ENCODE measurements at regions not wholly inside any gene's neighbourhood (a gene's known extent, or its start where the extent isn't known, plus 50 kb on each side); places are given as distances from the start of the nearest gene placed in this dataset.
"Not testable (repeated sequence)": the region's sequence is repeated elsewhere in the genome, so short reads cannot be mapped to it uniquely, and the experiment has no call there.

GRCh38 chrX:143935601-143936000, 51.7 kb downstream of the UBE2NL start:
- no peaks in the 10 kb centered on the region for H3K36me3 Mint-ChIP-seq
- ATAC-seq (no peak), DNase-seq (ENCODE audit: low spot score) (no peak)
- no peak overlapping the region for H3K4me3 Mint-ChIP-seq
- H3K27ac Mint-ChIP-seq: no peak overlapping the region
- H3K9me3 Mint-ChIP-seq: no peaks in the 10 kb centered on the region
- no peaks in the 10 kb centered on the region for H3K4me1 Mint-ChIP-seq (ENCODE audit: low read depth in 2 of 2)
- no peaks in the 10 kb centered on the region for H3K27me3 Mint-ChIP-seq

- DNase-seq (ENCODE audit: low spot score): no peak
- H3K9me3 Mint-ChIP-seq: no peaks in the 10 kb centered on the region
Observed at GRCh38 chrX:143940119-143940518, 56.2 kb downstream of the UBE2NL start.

GRCh38 chrX:143945171-143945570, 61.3 kb downstream of the UBE2NL start:
- Mint-ChIP-seq H3K27ac (no peak overlapping the region), H3K27me3 (no peaks in the 10 kb centered on the region), H3K4me3 (no peak overlapping the region), H3K9me3 (peaks cover 7% of the 10 kb centered on the region), H3K4me1 (ENCODE audit: low read depth in 2 of 2) (no peaks in the 10 kb centered on the region), H3K36me3 (peaks cover 4% of the 10 kb centered on the region)
- ATAC-seq (no peak), DNase-seq (ENCODE audit: low spot score) (no peak)

More at GRCh38 chrX:143940119-143940518, 56.2 kb downstream of the UBE2NL start:
- H3K27ac Mint-ChIP-seq: no peak overlapping the region
- H3K4me1 Mint-ChIP-seq (ENCODE audit: low read depth in 2 of 2): no peaks in the 10 kb centered on the region
- no peak overlapping the region for H3K4me3 Mint-ChIP-seq
- no peaks in the 10 kb centered on the region for H3K27me3 Mint-ChIP-seq
- H3K36me3 Mint-ChIP-seq: no peaks in the 10 kb centered on the region
- no peak for ATAC-seq

GRCh38 chrX:143964549-143964948, 80.7 kb downstream of the UBE2NL start:
- Mint-ChIP-seq H3K27ac (no peak overlapping the region), H3K9me3 (peaks cover 9% of the 10 kb centered on the region), H3K4me3 (no peak overlapping the region), H3K27me3 (peaks cover 0 to 3% of the 10 kb centered on the region in 2 donors), H3K4me1 (ENCODE audit: low read depth in 2 of 2) (no peaks in the 10 kb centered on the region), H3K36me3 (peaks cover 5% of the 10 kb centered on the region)
- ATAC-seq: no peak
- DNase-seq (ENCODE audit: low spot score): no peak

GRCh38 chrX:143988356-143988755, 104.5 kb downstream of the UBE2NL start:
- no peak for ATAC-seq
- Mint-ChIP-seq H3K27me3 (no peaks in the 10 kb centered on the region), H3K4me3 (no peak overlapping the region), H3K4me1 (ENCODE audit: low read depth in 2 of 2) (no peaks in the 10 kb centered on the region), H3K27ac (no peak overlapping the region), H3K36me3 (peaks cover 7% of the 10 kb centered on the region), H3K9me3 (peaks cover 5% of the 10 kb centered on the region)
- DNase-seq (ENCODE audit: low spot score): no peak

DNA sequence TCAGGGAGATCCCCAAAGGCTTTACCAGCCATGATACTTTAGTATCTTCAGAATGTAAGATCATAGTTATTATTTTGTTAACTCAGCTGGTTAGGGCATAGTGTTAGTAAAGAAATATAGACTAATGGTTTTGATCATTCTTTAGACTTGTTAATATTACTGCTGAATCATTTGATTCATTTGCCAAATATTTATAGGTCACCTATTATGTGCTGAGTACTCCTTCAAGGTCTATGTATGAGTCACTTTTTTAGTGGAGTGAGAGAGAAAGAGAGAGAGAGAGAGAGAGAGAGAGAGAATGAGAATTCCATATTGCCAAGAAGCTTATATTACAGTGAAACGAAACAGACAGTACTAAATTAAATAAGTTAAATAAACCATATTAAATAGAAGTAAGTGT, 110.3 kb downstream of the UBE2NL start:
- DNase-seq (ENCODE audit: low spot score) (no peak), ATAC-seq (no peak)
- H3K4me3 Mint-ChIP-seq: no peak overlapping the region
- H3K27ac Mint-ChIP-seq: no peak overlapping the region
- H3K4me1 Mint-ChIP-seq (ENCODE audit: low read depth in 2 of 2): no peaks in the 10 kb centered on the region
- H3K36me3 Mint-ChIP-seq: no peaks in the 10 kb centered on the region
- peaks cover 5% of the 10 kb centered on the region for H3K9me3 Mint-ChIP-seq
- no peaks in the 10 kb centered on the region for H3K27me3 Mint-ChIP-seq

GRCh38 chrX:143998261-143998660, 114.4 kb downstream of the UBE2NL start:
- no peak overlapping the region for H3K27ac Mint-ChIP-seq
- H3K27me3 Mint-ChIP-seq: no peaks in the 10 kb centered on the region
- H3K36me3 Mint-ChIP-seq: no peaks in the 10 kb centered on the region
- H3K4me3 Mint-ChIP-seq: no peak overlapping the region
- DNase-seq (ENCODE audit: low spot score) (no peak), ATAC-seq (no peak)
- H3K9me3 Mint-ChIP-seq: peaks cover 9% of the 10 kb centered on the region
- no peaks in the 10 kb centered on the region for H3K4me1 Mint-ChIP-seq (ENCODE audit: low read depth in 2 of 2)

- peaks cover 10% of the 10 kb centered on the region for H3K9me3 Mint-ChIP-seq
- no peak overlapping the region for H3K4me3 Mint-ChIP-seq
- H3K36me3 Mint-ChIP-seq: peaks cover 4% of the 10 kb centered on the region
- no peak for ATAC-seq
- H3K27me3 Mint-ChIP-seq: no peaks in the 10 kb centered on the region
- H3K4me1 Mint-ChIP-seq (ENCODE audit: low read depth in 2 of 2): no peaks in the 10 kb centered on the region
- DNase-seq (ENCODE audit: low spot score): no peak
- no peak overlapping the region for H3K27ac Mint-ChIP-seq
Observed at GRCh38 chrX:144006811-144007210, 122.9 kb downstream of the UBE2NL start.

GRCh38 chrX:144040793-144041192, 156.9 kb downstream of the UBE2NL start:
- Mint-ChIP-seq H3K27me3 (no peaks in the 10 kb centered on the region), H3K4me1 (ENCODE audit: low read depth in 2 of 2) (no peaks in the 10 kb centered on the region), H3K27ac (no peak overlapping the region), H3K36me3 (peaks cover 5% of the 10 kb centered on the region), H3K9me3 (peaks cover 5% of the 10 kb centered on the region), H3K4me3 (no peak overlapping the region)
- DNase-seq (ENCODE audit: low spot score) (no peak), ATAC-seq (no peak)

DNA sequence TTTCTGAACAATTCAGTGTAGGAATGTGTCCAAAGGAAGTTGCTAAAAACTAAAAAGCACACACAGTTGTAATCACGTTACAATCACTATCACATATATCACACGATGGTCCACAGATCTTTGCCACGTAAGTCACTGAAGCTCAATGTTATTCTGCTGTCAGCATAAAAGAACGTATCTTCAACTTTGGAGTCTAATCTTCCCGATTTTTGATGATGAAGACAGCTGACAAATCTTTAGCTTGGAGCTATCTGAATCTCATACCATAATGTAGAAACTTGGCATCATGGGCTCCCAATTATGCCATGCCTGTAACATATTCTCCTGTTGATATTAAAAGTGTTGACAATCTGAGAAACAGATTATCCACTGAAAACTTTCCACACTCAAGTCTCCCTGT, 158.4 kb downstream of the UBE2NL start:
- Mint-ChIP-seq H3K9me3 (peaks cover 12% of the 10 kb centered on the region), H3K27ac (no peak overlapping the region), H3K36me3 (peaks cover 7% of the 10 kb centered on the region), H3K4me3 (no peak overlapping the region), H3K27me3 (no peaks in the 10 kb centered on the region), H3K4me1 (ENCODE audit: low read depth in 2 of 2) (no peaks in the 10 kb centered on the region)
- DNase-seq (ENCODE audit: low spot score): no peak
- ATAC-seq: no peak

DNA sequence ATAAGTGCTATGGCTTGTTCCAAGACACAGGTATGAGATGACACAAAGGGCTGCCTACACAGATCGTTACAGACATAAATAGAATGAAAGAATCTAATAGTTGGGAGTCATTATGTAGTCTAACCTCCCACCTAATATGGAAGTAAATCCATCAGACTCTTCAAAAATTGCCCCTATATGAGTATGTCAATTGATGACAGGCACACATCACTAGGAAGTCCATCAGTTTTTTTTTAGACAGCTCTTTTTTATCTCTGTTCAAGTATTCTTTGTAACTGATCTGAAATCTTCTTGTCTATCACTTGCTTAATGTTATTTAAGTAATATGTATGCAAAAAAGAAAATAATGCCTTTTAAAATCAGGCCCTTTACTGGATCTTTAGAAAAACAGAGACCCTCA, 191.6 kb downstream of the UBE2NL start:
- Mint-ChIP-seq H3K27me3 (no peaks in the 10 kb centered on the region), H3K4me1 (ENCODE audit: low read depth in 2 of 2) (no peaks in the 10 kb centered on the region), H3K36me3 (no peaks in the 10 kb centered on the region), H3K9me3 (no peaks in the 10 kb centered on the region), H3K4me3 (no peak overlapping the region), H3K27ac (no peak overlapping the region)
- DNase-seq (ENCODE audit: low spot score): no peak
- ATAC-seq: no peak

DNA sequence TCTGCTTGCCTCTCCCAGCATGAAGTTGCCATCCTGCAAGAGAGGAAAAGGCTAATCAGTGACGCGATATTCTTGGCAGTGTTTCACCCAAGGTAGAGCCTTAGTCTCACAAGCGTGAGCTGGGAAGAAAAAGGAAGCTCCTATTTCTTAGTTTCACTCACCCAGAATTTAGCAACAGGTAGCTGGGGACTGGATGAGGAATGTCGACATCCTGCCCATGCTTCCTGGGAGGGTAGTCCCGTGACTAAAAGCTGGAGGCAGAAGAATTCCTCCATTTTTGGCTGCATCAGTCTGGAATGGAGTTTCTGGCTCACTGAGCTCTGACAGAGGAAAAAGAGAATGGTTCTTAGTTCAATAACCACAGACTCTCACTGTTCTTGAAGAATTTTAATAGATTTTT, 198.4 kb downstream of the UBE2NL start:
- ATAC-seq, H3K9me3 Mint-ChIP-seq: not testable (repeated sequence)

DNA sequence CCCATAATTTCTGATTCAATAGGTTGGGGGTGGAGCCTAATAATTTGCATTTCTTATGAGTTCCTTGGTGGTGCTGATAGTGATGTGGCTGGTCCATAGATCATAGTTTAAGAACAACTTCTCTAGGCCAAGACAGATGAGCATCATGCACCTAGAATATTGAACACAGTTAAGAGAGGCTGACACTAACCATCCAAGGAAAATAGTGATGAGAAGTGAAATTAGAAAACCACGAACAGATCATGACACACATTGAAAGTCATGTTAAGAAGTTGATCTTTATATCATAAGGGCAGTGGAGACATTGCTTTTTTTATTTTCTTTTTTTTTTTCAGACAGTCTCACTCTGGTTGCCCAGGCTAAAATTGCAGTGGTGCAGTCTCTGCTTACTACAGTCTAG, 205.8 kb downstream of the UBE2NL start:
- ATAC-seq; H3K9me3 Mint-ChIP-seq; H3K27ac Mint-ChIP-seq; DNase-seq (ENCODE audit: low spot score); H3K4me1 Mint-ChIP-seq (ENCODE audit: low read depth in 2 of 2); H3K36me3 Mint-ChIP-seq; H3K4me3 Mint-ChIP-seq; H3K27me3 Mint-ChIP-seq: not testable (repeated sequence)

More for the DNA sequence above, 198.4 kb downstream of the UBE2NL start:
- H3K27me3 Mint-ChIP-seq; H3K4me3 Mint-ChIP-seq; DNase-seq (ENCODE audit: low spot score); H3K4me1 Mint-ChIP-seq (ENCODE audit: low read depth in 2 of 2); H3K36me3 Mint-ChIP-seq; H3K27ac Mint-ChIP-seq: not testable (repeated sequence)

- not testable (repeated sequence) for H3K9me3 Mint-ChIP-seq; H3K27me3 Mint-ChIP-seq; H3K36me3 Mint-ChIP-seq; H3K27ac Mint-ChIP-seq; H3K4me3 Mint-ChIP-seq; DNase-seq (ENCODE audit: low spot score); H3K4me1 Mint-ChIP-seq (ENCODE audit: low read depth in 2 of 2); ATAC-seq
Observed at GRCh38 chrX:144092116-144092515, 208.2 kb downstream of the UBE2NL start.

DNA sequence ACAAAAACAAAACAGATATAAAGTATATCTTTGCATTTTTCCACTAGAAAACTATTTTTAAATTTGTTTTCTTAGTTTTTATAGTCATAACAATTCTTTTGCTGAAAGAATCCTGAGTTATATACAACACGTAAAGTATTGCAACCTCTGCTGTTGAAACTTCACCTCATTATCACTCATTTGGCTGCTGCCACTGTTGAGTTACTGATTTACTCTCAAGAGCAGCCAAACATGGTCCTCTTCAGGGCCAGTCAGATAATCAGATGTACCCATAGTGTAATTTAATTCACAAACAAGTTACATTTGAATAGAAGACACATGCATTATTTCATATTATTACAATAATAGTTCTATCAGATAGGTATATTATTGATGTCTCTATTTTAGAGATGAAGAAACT, 235.6 kb downstream of the UBE2NL start:
- not testable (repeated sequence) for ATAC-seq; H3K4me1 Mint-ChIP-seq (ENCODE audit: low read depth in 2 of 2)

More for the DNA sequence above, 235.6 kb downstream of the UBE2NL start:
- H3K9me3 Mint-ChIP-seq; H3K27me3 Mint-ChIP-seq; H3K27ac Mint-ChIP-seq; H3K36me3 Mint-ChIP-seq; H3K4me3 Mint-ChIP-seq; DNase-seq (ENCODE audit: low spot score): not testable (repeated sequence)
